Endothelial cell of umbilical vein (primary cell): ENCODE measurements at regions not wholly inside any gene's neighbourhood (a gene's known extent, or its start where the extent isn't known, plus 50 kb on each side); places are given as distances from the start of the nearest gene placed in this dataset.

Experiments
- EZH2 ChIP-seq: IDR thresholded peaks from 2 replicates; pipeline ENCODE4 v1.6.1; 2012; ENCODE audit warnings: borderline replicate concordance, low read depth, mild to moderate bottlenecking, moderate library complexity, low read length, inconsistent platforms; ENCODE audit not compliant: severe bottlenecking
- FOS ChIP-seq: IDR thresholded peaks from 2 replicates; pipeline ENCODE4 v1.6.1; 2011; ENCODE audit warnings: mild to moderate bottlenecking, low read length, moderate library complexity, borderline replicate concordance; ENCODE audit not compliant: insufficient read depth
- GATA2 ChIP-seq: IDR thresholded peaks from 2 replicates; pipeline ENCODE4 v1.7.0; 2011; ENCODE audit warnings: low read depth, mild to moderate bottlenecking, moderate library complexity, mixed read lengths, low read length; ENCODE audit not compliant: insufficient read length, insufficient read depth
- JUN ChIP-seq: IDR thresholded peaks from 2 replicates; pipeline ENCODE4 v1.6.1; 2011; ENCODE audit warnings: borderline replicate concordance, low read depth; ENCODE audit not compliant: insufficient read length, insufficient read depth
- MYC ChIP-seq: IDR thresholded peaks from one replicate; pipeline ENCODE4 v1.6.1; 2011; ENCODE audit warnings: mild to moderate bottlenecking, low read depth, low read length
- POLR2A ChIP-seq: IDR thresholded peaks from 2 replicates; pipeline ENCODE4 v1.6.1; 2012; ENCODE audit warnings: low read depth, mild to moderate bottlenecking, control low read depth, low read length
- POLR2AphosphoS5 ChIP-seq: IDR thresholded peaks from 2 replicates; pipeline ENCODE4 v1.6.1; 2012; ENCODE audit warnings: low read depth, mild to moderate bottlenecking, control low read depth, low read length, moderate library complexity; ENCODE audit not compliant: insufficient read depth
- TF ChIP-seq, protein P1 (sequence below), 2 donors: IDR thresholded peaks; 1 replicate in 1 of 2; 2 replicates in 1 of 2; pipeline ENCODE4 v1.5.1; 2011; ENCODE audit warnings: low read length in 2 of 2, mild to moderate bottlenecking in 2 of 2, moderate library complexity in 2 of 2, control low read depth in 1 of 2, inconsistent platforms in 1 of 2, low read depth in 1 of 2; ENCODE audit not compliant: insufficient read depth in 1 of 2; ENCODE audit errors: extremely low read depth in 1 of 2
- TF ChIP-seq, protein P2 (sequence below): IDR thresholded peaks from 2 replicates; pipeline ENCODE4 v1.6.1; 2011; ENCODE audit not compliant: insufficient read depth, insufficient read length

DNA sequence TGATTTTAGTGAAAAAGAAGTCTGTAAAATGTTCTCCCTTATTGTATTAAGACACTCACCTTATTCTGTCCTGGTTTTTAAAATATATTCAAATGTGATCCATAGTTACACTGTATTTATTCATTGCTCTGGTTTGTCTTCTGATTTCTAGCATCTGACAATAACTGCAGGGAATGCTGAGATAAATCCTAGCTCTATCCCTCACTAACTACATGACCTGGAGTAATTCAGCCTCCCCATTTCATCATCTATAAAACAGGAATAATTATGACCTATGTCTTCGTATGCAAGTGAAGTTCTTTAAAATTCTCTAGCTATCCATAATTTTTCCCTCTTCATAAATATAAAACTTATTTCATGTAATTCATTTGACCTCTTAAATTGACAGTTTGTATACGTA, 104.0 kb upstream of the ESRRG start:
- TF ChIP-seq, protein P1, sequence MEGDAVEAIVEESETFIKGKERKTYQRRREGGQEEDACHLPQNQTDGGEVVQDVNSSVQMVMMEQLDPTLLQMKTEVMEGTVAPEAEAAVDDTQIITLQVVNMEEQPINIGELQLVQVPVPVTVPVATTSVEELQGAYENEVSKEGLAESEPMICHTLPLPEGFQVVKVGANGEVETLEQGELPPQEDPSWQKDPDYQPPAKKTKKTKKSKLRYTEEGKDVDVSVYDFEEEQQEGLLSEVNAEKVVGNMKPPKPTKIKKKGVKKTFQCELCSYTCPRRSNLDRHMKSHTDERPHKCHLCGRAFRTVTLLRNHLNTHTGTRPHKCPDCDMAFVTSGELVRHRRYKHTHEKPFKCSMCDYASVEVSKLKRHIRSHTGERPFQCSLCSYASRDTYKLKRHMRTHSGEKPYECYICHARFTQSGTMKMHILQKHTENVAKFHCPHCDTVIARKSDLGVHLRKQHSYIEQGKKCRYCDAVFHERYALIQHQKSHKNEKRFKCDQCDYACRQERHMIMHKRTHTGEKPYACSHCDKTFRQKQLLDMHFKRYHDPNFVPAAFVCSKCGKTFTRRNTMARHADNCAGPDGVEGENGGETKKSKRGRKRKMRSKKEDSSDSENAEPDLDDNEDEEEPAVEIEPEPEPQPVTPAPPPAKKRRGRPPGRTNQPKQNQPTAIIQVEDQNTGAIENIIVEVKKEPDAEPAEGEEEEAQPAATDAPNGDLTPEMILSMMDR (IDR thresholded peaks at IDR 0.05; ENCODE audit: extremely low read depth in 1 of 2, insufficient read depth in 1 of 2, low read depth in 1 of 2, low read length in 2 of 2): no peak
- TF ChIP-seq POLR2A (no peak), MYC (no peak), POLR2AphosphoS5 (no peak), EZH2 (no peak), JUN (no peak), FOS (no peak), GATA2 (no peak)
- TF ChIP-seq, protein P2, sequence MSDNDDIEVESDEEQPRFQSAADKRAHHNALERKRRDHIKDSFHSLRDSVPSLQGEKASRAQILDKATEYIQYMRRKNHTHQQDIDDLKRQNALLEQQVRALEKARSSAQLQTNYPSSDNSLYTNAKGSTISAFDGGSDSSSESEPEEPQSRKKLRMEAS: no peak
